ENCODE measurements at regions not wholly inside any gene's neighbourhood (a gene's known extent, or its start where the extent isn't known, plus 50 kb on each side); places are given as distances from the start of the nearest gene placed in this dataset.

DNA sequence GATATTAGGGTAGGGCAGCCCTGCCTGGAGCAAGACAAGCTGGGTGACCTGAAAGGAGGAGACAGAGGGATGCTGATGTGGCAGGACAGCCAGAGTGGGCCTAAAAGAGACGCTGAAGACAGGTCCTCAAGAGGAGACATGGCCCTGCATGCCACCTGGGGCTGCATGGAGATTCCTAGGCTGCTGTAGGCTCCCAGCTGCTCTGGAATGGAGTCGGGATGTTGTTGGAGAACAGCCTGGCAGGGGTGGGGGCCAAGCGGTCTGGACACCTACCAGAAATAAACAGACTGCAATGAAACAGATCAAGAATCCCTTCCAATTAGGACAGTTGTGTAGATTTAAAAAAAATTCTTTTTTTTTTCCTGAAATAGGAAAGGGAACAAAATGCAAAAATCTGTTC lies 97.8 kb upstream of the NPAS2 start:
- Histone ChIP-seq H3K27me3 (replicated peaks in 1 of 2; ENCODE audit: control insufficient read depth in 2 of 2, insufficient read depth in 2 of 2, low read length in 1 of 2) (no peaks in the 10 kb centered on the region; a peak in 1 of 4 replicates), H3K4me3 (no peak overlapping the region), H3K4me1 (ENCODE audit: control insufficient read depth, insufficient read depth, low read length) (no peaks in the 10 kb centered on the region), H3K27ac (ENCODE audit: control insufficient read depth, insufficient read depth) (no peak overlapping the region), H3K9me3 (replicated peaks; ENCODE audit: control insufficient read depth, insufficient read depth, low read length) (no peaks in the 10 kb centered on the region), H3K4me2 (ENCODE audit: control insufficient read depth, insufficient read depth) (no peak overlapping the region), H3K36me3 (ENCODE audit: control insufficient read depth in 2 of 2, insufficient read depth in 2 of 2, low read length in 1 of 2) (no peaks in the 10 kb centered on the region; a peak in 1 of 4 replicates), H3K9ac (ENCODE audit: control insufficient read depth, insufficient read depth, low read length) (no peak overlapping the region), H4K20me1 (ENCODE audit: control insufficient read depth, insufficient read depth) (no peaks in the 10 kb centered on the region), H3K79me2 (ENCODE audit: control insufficient read depth, insufficient read depth, low read length) (no peaks in the 10 kb centered on the region), H2AFZ (ENCODE audit: control insufficient read depth, low read depth, low read length) (no peak overlapping the region)
- no TSS peak for BruUV-seq (replicated peaks)
- ChIA-PET SMC1A (ENCODE audit: uncharacterized antibody, unreplicated experiment) (no interaction called here), RAD21 (ENCODE audit: unreplicated experiment) (no interaction called here), POLR2A (no interaction called here), CTCF (no interaction called here)
- FAIRE-seq, result no peak
- in situ Hi-C loops (cut with MboI), result no loop called here
- ATAC-seq, result no peak
- 0% methylated on average over 3 of the region's 3 CpGs for WGBS (ENCODE audit: insufficient coverage, insufficient replicate concordance, low lambda C conversion rate, missing lambda C conversion rate)
- DNase-seq (ENCODE audit: low read depth, low spot score), result no peak
- intact Hi-C loops (cut with micrococcal nuclease; ENCODE audit: unreplicated experiment), result no loop called here
- TF ChIP-seq DPF2 (IDR thresholded peaks at IDR 0.05) (no peak), BMI1 (IDR thresholded peaks at IDR 0.05; ENCODE audit: borderline replicate concordance) (no peak), NFYA (IDR thresholded peaks at IDR 0.05; ENCODE audit: borderline replicate concordance, low read depth, low read length) (no peak)
- TF ChIP-seq, protein P1, sequence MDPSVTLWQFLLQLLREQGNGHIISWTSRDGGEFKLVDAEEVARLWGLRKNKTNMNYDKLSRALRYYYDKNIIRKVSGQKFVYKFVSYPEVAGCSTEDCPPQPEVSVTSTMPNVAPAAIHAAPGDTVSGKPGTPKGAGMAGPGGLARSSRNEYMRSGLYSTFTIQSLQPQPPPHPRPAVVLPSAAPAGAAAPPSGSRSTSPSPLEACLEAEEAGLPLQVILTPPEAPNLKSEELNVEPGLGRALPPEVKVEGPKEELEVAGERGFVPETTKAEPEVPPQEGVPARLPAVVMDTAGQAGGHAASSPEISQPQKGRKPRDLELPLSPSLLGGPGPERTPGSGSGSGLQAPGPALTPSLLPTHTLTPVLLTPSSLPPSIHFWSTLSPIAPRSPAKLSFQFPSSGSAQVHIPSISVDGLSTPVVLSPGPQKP (IDR thresholded peaks at IDR 0.05; ENCODE audit: low read depth, low read length), result no peak

DNA sequence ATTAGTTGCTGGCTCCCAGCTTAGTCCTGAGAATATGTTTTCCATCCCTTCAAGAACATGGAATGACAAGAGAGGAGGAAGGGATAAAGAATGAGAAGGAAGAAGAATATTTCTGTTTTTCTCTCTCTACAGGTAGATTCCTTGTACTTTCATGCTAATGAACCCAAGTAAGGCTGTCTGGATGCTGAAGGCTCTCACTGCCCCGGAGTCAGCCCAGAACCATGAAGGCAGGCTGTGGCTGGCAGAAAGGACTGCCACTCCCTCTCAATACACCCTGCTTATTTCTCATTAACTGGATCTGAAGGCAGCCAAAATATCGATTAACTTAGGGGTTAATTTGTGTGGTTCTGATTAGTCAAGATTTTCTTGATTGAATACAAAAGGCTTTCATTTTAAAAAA lies 93.1 kb upstream of the NPAS2 start:
- BruUV-seq (replicated peaks), result no TSS peak
- ChIA-PET RAD21 (ENCODE audit: unreplicated experiment) (no interaction called here), CTCF (no interaction called here), SMC1A (ENCODE audit: uncharacterized antibody, unreplicated experiment) (no interaction called here), POLR2A (no interaction called here)
- no peaks in the 10 kb centered on the region for H3K9me3 ChIP-seq (replicated peaks; ENCODE audit: control insufficient read depth, insufficient read depth, low read length)
- no peak overlapping the region for H3K4me2 ChIP-seq (ENCODE audit: control insufficient read depth, insufficient read depth)
- no peaks in the 10 kb centered on the region for H3K36me3 ChIP-seq (ENCODE audit: control insufficient read depth in 2 of 2, insufficient read depth in 2 of 2, low read length in 1 of 2)
- TF ChIP-seq BACH1 (IDR thresholded peaks at IDR 0.05; ENCODE audit: borderline replicate concordance) (no peak), EP300 (IDR thresholded peaks at IDR 0.05; ENCODE audit: borderline replicate concordance in 1 of 2, control insufficient read depth in 1 of 2, low read depth in 2 of 2, low read length in 2 of 2) (no peak), POLR2AphosphoS5 (IDR thresholded peaks at IDR 0.05; ENCODE audit: low read length) (no peak), STAT1 (conservative IDR thresholded peaks at IDR 0.05) (no peak)
- in situ Hi-C loops (cut with MboI) (no loop called here), intact Hi-C loops (cut with micrococcal nuclease; ENCODE audit: unreplicated experiment) (no loop called here)
- no peak for DNase-seq (ENCODE audit: low read depth, low spot score)
- no peaks in the 10 kb centered on the region for H3K79me2 ChIP-seq (ENCODE audit: control insufficient read depth, insufficient read depth, low read length)
- no peak overlapping the region for H3K4me3 ChIP-seq
- no peak overlapping the region for H2AFZ ChIP-seq (ENCODE audit: control insufficient read depth, low read depth, low read length)
- no peak overlapping the region for H3K27ac ChIP-seq (ENCODE audit: control insufficient read depth, insufficient read depth)
- 0 out of 4 replicates have a peak, but pooled peaks cover 0 to 2% of the 10 kb centered on the region in 2 experiments for H3K27me3 ChIP-seq (replicated peaks in 1 of 2; ENCODE audit: control insufficient read depth in 2 of 2, insufficient read depth in 2 of 2, low read length in 1 of 2)
- H4K20me1 ChIP-seq (ENCODE audit: control insufficient read depth, insufficient read depth), result no peaks in the 10 kb centered on the region
- H3K4me1 ChIP-seq (ENCODE audit: control insufficient read depth, insufficient read depth, low read length), result no peaks in the 10 kb centered on the region
- ATAC-seq, result no peak
- FAIRE-seq, result no peak
- WGBS (ENCODE audit: insufficient coverage, insufficient replicate concordance, low lambda C conversion rate, missing lambda C conversion rate), result 32% methylated on average over 2 of the region's 2 CpGs
- H3K9ac ChIP-seq (ENCODE audit: control insufficient read depth, insufficient read depth, low read length), result no peak overlapping the region

Measured in GM12878 (cell line).